Cardiac septum (tissue), 1 donor: ENCODE measurements at regions not wholly inside any gene's neighbourhood (a gene's known extent, or its start where the extent isn't known, plus 50 kb on each side); places are given as distances from the start of the nearest gene placed in this dataset.

Experiments
- DNase-seq: peaks from one replicate; pipeline ENCODE4 v3.0.0-alpha.2; 2020; ENCODE audit warnings: low spot score
- intact Hi-C: fragments of 100-400 bp; cut with DNase I; formaldehyde crosslinking; loops from one replicate; pipeline ENCODE4 v1.14.0; 2022
- donor health status: DM: no; HTN: no; CAD: no.

DNA sequence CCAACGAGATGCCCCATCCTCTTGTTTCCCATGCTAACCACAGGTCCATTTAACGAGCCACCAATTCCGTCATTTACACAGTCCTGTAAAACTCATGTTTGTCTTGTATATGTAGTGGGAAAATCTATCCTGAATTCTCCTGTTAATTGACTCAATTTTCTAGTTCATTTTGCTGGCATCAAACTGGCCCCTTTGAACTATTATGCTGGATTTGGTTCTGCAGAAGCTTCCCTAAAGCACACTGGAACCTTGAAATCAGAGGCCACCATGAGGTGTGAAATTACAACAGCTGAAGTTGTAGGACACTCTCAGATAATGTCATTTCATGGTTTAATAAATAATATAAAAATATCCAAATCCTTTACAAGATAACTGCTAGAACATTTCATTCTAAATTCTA, 129.8 kb upstream of the AKR1E2 start:
- intact Hi-C loops = no loop called here
- DNase-seq = no peak

DNA sequence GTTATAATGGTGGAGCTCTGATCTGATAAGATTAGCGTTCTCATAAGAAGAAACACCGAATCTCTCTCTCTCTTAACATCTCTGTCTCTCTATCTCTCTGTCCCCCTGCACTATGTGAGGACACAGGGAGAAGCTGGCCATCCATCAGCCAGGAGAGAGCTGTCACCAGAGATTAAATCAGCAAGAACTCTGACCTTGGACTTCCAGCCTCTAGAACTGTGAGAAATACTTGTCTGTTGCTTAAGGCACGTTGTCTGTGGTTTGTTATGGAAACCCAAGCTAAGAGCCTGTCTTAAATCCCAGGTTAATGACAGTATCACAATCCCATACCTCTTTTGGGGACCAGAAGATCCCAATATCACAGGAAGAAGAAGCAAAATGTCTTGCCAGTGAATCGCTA, 132.0 kb upstream of the AKR1E2 start:
- intact Hi-C loops = no loop called here
- DNase-seq = no peak

DNA sequence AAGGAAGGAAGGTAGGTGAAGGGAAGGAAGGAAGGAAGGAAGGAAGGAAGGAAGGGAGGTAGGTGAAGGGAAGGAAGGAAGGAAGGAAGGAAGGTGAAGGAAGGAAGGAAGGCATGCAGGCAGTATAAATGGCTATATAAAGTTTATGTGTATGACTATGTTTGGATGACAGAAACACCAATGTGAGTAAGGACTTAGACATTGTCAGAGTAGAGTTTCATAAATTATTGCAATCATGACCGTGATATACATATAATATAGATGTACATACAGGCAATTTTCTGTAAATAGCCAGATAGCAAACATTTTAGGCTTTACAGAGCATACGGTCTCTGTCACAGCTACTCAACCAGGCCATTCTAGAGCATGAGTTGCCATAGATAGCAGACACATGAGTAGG, 133.8 kb upstream of the AKR1E2 start:
- no peak for DNase-seq
- intact Hi-C loops = no loop called here

DNA sequence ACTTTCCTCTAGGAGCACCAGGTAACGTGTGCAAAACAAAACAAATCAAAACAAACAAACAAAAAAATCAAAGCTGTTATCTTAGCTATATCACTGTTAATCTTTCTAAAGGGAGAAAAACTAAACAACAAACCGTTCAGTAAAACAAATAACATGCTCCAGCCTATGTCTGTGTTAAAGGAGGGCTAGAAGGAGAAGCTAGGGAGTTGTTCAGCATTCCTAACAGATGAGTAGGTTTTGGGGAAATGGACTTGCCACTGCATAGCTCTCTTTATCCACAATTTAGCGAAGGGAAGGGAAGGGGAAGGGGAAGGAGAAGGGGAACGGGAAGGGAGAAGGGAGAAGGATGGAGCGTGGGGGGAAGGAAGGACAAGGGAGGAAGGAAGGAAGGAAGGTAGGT, 134.2 kb upstream of the AKR1E2 start:
- intact Hi-C loops = no loop called here
- DNase-seq = no peak

DNA sequence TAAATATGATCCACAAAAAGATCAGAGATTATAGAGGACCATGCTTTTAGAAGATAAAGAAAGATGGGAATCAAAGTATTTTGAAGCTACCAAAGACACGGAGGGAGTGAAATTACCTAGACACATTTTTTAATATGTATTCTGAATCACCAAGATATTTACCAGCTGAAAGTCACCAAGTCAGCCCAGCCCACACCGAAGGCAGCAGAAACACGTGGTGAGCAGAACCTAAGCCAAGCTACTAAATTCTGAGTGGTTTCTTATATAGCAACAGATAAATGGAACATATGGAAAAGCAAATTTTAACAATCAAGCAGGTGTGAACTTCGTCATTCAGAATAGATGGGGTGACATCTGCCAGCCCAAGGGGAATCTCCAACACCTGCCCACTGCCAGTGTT, 134.7 kb upstream of the AKR1E2 start:
- intact Hi-C loops = no loop called here
- no peak for DNase-seq

DNA sequence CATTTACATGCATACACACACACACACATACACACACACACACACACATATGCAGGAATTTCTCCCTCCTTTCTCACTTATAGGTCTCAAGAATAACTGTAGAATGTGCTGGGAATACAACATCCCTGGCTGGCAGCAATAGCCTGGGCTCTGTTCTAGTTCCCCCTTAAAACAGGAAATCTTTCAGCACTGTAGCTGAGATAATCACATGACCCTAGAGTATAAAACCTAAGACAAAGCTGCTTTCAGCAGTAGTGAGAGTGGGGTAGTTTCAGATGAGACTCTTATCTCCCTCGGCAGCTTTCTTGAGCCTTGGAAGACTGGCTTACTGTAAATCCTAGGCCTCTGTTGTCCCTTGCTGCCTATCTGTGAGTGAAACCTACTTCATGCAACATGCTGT, 137.4 kb upstream of the AKR1E2 start:
- DNase-seq = no peak
- intact Hi-C loops = no loop called here

DNA sequence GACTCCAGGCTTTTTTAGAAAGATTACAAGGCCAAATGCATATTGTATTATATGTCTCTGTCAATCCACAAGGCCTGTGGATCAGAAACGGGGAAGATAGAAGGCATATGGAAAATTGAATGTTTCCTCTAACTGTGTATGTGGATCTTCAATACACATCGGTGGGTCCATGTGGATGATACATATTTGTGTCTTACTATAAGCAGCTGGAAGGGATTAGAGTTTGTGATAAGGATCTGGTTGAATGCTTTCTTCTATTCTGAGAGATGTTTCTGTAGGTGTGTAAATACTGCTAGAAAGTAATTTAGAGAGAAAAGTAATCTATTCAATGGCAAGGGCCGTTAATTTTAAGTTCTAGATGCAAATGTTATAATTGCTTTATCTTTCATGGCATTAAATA, 137.8 kb upstream of the AKR1E2 start:
- intact Hi-C loops = no loop called here
- no peak for DNase-seq

DNA sequence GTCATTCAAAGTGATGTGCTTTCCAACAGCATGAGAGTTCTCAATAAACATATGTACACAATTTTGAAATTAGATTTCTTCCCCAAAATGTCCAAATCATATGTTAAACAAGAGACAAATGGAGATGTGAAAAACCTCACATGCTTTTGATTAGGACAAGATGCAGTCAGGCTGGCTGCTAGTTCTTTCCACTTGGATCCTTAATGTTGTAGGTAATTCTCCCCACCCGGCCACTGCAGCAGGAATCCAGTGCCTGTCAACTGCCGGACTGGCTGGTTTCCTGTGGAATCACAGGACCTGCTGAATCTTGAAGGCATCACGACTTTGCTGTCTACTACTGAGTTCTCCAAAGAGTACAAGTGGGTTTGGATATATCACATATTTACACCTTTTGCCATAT, 138.6 kb upstream of the AKR1E2 start:
- intact Hi-C loops = no loop called here
- no peak for DNase-seq

DNA sequence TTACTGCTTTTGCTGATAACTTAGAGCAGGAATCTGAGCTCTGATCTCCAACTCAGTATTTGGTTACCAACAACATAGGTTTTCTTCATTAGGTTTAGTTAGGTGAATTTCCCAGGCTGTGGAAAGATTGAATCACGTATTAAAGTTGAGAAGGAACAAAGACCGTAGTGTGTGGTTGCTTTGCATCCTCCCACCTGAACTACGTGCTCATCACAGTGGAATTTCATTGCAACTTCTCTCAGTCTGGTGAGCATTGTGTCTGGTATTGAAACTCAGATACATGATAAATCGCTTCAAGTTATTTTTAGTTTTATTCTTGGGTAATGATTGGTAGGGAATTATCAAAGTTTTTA, 139.4 kb upstream of the AKR1E2 start:
- intact Hi-C loops = no loop called here
- DNase-seq = no peak

DNA sequence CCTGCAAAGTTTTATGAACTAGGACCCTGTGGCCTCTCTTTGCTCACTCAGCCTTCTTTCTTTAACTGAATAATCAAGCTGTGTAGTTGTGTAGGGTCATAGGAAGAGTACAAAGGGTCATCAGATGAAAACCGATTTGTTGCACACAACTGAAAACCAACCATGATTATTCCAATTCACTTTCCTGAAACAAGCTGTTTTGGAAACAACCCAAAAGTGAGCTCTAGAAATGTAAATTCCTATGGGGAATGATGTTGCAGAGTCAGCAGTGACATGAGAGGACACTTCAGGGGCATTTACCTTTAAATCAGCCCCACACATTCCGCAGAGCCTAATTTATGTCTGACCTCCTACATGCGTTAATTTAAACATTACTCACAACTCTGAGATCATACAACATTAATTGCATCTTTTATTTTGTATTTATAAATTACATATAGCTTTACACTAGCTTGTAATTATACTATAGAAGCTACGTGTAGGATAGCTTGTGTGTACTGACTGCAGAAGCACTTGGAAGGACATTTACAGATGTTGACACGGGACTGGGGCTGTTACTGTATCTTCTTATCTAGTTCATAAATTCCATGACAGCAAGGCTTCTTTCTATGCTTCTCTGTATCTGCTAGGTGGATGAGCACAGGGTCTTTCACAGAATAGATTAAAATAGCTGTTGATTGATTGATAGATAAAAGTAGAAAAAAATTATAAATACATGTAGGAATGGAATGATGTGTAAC, 139.9 kb upstream of the AKR1E2 start:
- DNase-seq = no peak
- intact Hi-C loops = no loop called here

DNA sequence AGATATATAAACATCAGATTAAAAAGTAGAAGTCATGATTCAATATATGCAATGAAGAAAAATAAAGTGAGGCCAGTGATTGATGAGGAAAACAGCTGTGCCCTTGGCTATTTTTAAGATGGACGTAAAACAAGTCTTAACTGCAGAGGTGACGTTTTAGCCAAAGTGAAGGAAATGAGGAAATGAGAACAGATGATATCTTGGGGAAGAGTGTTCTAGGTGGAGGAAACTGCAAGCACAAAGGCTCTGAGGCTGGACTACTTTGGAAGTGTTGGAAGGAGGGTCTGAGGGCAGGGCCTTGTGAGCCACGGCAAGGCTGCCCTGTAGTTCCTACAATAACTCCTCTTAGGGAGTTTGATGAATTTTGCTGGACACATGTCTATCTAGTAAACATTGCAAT, 140.5 kb upstream of the AKR1E2 start:
- intact Hi-C loops = no loop called here
- no peak for DNase-seq

DNA sequence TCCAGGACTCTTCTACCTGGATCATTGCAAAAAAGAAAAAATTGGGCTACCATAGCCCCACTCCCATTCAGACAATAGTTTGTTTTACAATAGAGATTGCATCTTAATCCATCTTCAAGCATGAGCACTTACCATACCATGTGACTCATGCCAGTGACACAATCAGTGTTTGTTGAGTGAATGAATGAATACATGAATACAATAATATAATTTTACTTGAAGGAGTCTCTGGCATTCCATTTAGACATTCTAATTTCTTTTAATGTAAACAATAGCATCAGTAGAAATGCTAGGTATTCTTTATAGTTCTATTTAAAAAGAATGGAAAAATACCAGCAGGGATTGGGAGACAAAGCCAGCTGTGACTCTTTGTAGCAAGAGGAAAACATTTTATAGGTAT, 141.6 kb upstream of the AKR1E2 start:
- intact Hi-C loops = no loop called here
- DNase-seq = no peak

DNA sequence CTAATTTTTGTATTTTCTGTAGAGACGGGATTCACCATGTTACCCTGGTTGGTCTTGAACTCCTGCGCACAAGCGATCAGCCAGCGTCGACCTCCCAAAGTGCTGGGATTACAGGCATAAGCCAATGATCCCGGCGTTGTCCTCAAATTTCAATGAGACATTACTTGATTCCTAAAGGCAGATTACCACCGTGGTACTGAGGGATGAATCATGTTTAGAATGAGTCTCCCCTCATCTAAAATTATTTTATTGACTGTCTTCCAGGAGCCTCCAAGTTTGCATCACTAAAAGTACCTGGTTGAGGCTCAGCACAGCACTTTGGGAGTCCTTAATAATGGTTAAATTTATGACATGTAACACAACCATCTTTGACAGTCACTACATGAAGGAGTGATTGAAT, 142.2 kb upstream of the AKR1E2 start:
- no peak for DNase-seq
- intact Hi-C loops = no loop called here

DNA sequence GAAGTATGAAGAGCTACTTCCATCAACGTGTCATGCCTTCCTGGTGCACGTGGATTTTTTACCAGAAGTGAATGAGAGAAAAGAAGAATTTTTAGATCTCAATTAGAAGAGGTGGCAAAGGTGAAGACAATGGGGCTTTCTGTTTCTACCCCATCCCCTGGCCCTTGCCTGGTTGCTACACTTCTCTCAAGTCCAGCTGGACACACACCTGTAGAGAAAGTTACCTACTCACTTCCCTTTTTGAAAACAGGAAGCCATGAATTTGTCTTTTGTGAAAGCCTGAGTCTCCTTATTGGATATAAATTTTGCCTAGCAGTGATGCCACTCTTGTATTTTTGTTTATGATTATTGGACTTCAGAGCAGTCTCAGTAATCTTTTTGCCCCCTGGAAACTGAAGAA, 142.9 kb upstream of the AKR1E2 start:
- intact Hi-C loops = no loop called here
- no peak for DNase-seq

DNA sequence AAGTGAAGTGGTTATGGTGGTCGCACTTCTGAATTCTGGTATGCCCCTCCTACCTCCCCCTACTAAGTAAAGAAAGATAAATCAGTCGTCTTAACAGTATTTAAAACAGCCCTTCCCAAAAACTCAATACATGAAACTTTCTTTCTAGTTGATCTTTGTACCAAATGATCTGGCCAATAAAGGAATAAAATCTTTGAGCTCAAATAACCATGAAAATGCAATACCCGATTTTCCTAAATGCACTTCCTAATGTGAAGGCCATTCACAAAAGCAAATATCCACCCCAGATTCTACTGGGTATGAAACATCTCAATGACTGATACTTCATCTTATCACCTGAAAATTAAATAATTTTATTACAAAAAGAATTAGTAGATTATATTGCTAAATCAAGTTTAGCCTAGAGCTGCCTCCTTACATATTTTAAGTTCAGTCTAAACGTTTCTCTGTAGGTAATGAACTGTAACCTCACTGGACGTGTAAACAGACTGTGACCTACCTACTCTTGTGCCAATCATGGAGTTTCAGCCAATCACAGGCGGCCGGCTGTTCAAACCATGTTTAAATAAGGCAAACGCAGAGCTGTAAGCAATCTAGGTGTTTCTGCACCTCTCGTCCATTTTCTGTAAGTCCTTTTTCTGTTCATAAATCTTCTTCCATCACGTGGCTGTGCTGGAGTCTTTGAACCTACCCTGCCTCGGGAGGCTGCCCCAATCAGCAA, 146.9 kb upstream of the AKR1E2 start:
- no peak for DNase-seq
- intact Hi-C loops = no loop called here

DNA sequence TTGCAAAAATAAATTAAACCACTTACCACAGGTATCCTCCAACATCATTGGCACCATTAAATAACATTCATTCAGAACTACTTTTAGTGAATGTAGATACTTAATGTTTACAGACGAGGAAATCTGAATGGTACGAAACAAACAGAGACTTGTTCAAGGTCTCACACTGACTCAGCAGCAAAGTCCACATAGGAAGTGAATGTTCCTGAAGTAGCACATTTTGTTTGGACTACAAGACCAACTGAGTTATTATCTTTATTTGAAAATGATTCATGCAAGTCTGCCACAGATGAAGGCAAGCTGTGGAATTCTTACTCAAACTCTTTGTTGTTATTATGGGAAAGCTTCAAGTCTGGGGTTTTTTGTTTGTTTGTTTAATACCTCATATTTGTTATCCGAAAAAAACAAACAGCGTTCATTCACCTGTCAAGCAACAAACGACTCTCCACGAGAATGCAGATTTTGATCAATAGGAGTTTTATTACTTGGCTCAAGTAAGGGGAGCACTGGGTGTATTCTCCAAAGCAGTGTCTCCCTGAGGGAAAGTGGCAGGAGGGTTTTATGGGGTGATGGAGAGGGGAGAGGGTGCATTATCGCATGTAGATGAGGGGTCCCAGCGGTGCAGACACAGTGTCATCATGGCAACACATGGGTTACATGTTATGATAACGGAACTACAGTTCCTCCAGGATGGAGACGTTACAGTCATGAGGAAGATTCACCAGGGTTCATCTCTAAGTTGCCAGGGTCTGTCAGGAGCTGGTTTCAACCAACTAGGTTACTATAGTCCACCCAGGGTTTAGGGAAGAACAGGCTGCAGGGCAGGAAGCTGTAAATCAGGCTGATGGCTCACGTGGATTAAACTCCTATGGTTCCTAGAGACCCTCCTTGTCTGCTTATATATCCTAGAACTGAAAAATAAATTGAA, 147.7 kb upstream of the AKR1E2 start:
- intact Hi-C loops = no loop called here
- no peak for DNase-seq

DNA sequence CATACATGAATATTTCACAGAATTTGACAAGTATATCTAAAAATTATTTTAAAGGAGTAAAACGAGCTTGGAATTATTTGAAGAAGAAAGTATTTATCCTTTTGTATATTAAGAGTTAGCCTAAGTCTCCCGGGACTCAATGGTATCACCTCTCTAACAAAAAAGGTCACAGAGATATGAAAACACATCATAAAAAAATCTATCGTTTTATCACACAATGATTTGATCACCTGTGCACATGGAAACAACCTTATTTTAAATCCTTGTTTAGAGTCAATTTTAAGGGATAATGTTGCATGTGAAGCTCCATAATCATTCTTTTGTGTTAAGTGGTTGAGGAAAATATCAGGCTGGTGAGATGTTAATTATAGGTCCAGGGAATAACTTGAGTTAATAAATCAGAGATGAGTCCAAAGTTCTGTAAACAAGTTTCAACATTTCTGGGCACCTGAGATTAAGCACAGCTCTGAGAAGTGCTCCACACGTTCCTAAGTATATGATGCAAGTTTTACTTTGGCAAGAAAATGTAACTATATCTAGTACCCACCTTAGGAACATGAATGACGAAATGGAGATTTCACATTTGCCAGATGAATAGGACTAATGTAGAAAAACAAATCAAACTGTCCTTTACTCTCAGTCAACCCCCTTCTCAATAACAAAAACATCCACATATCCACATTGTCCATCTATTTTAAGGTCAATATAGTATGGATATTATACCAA, 148.5 kb upstream of the AKR1E2 start:
- intact Hi-C loops = no loop called here
- DNase-seq = no peak

DNA sequence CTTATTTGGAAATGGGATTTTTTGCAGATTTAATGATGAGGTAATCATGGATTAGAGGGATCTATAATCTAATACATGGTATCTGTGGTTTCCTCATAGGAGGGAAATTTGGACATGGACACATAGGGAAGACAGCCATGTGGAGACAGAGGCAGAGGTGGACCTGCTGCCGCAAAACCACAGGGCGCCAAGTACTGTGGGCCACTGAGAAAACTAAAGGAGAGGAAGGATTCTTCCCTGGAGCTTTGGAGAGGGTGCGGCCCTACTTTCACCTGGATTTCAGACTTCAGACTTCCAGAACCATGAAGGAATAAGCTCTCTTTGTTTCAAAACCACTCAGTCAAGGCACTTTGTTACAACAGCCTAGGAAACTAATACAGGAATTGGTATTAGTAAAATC, 149.4 kb upstream of the AKR1E2 start:
- DNase-seq = no peak
- intact Hi-C loops = no loop called here

DNA sequence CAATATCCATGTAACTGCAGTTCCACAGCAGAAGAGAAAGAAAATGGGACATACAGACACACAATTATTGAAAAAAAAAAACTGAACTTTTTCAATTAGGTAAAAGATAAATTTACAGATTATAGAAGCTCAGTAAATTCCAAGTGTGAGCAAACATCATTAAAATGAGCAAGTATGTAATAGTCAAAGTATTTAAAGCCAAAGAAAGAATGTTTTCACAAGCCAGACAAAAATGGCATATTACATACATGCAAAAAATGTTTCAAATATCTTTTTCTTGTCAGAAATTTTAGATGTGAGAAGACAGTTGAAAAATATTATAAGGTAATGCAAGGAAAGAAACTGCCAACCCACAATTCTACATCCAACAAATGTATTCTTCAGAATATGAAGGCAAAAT, 150.2 kb upstream of the AKR1E2 start:
- intact Hi-C loops = no loop called here
- no peak for DNase-seq
